KOPT-K1 (cell line): ENCODE measurements at regions not wholly inside any gene's neighbourhood (a gene's known extent, or its start where the extent isn't known, plus 50 kb on each side); places are given as distances from the start of the nearest gene placed in this dataset.
"Not testable (repeated sequence)": the region's sequence is repeated elsewhere in the genome, so short reads cannot be mapped to it uniquely, and the experiment has no call there.

Source experiments
- H3K27ac ChIP-seq: fragments of 200-600 bp; sonication (generic); 2 replicates; pipeline ENCODE4 v1.5.1; 2016; ENCODE audit warnings: antibody characterized with exemption, mild to moderate bottlenecking, low read depth, low read length; ENCODE audit not compliant: poor library complexity, severe bottlenecking
- H3K36me3 ChIP-seq: fragments of 200-600 bp; sonication (generic); 2 replicates; pipeline ENCODE4 v1.5.1; 2017; ENCODE audit warnings: antibody characterized with exemption, mild to moderate bottlenecking, low read length, moderate library complexity; ENCODE audit not compliant: insufficient read depth
- H3K9me3 ChIP-seq: fragments of 200-600 bp; sonication (generic); 2 replicates; pipeline ENCODE4 v1.5.1; 2017; ENCODE audit warnings: antibody characterized with exemption, low read length, mild to moderate bottlenecking; ENCODE audit not compliant: insufficient read depth, poor library complexity, severe bottlenecking

- H3K27ac ChIP-seq, result no peak overlapping the region
- no peaks in the 10 kb centered on the region for H3K36me3 ChIP-seq
- H3K9me3 ChIP-seq, result no peaks in the 10 kb centered on the region
These were observed 988.7 kb downstream of the HACE1 start for GRCh38 chr6:103870970-103871369.

GRCh38 chr6:103862297-103862696 is 997.4 kb downstream of the HACE1 start:
- no peak overlapping the region for H3K27ac ChIP-seq
- H3K9me3 ChIP-seq, result no peaks in the 10 kb centered on the region
- no peaks in the 10 kb centered on the region for H3K36me3 ChIP-seq

GRCh38 chr6:103858003-103858402 is 1001.7 kb downstream of the HACE1 start:
- H3K36me3 ChIP-seq, result no peaks in the 10 kb centered on the region
- no peaks in the 10 kb centered on the region for H3K9me3 ChIP-seq
- no peak overlapping the region for H3K27ac ChIP-seq

GRCh38 chr6:103855750-103856149 is 1004.0 kb downstream of the HACE1 start:
- no peak overlapping the region for H3K27ac ChIP-seq
- H3K36me3 ChIP-seq, result no peaks in the 10 kb centered on the region
- no peaks in the 10 kb centered on the region for H3K9me3 ChIP-seq

GRCh38 chr6:103854059-103854458 is 1005.7 kb downstream of the HACE1 start:
- H3K27ac ChIP-seq, result no peak overlapping the region
- H3K36me3 ChIP-seq, result no peaks in the 10 kb centered on the region
- no peaks in the 10 kb centered on the region for H3K9me3 ChIP-seq

- no peak overlapping the region for H3K27ac ChIP-seq
- no peaks in the 10 kb centered on the region for H3K36me3 ChIP-seq
- no peaks in the 10 kb centered on the region for H3K9me3 ChIP-seq
These were observed 1021.3 kb downstream of the HACE1 start for GRCh38 chr6:103838457-103838856.

GRCh38 chr6:103826209-103826608 is 1033.5 kb downstream of the HACE1 start:
- Histone ChIP-seq H3K36me3 (no peaks in the 10 kb centered on the region), H3K9me3 (no peaks in the 10 kb centered on the region), H3K27ac (no peak overlapping the region)

GRCh38 chr6:103820148-103820547 is 1039.6 kb downstream of the HACE1 start:
- H3K9me3 ChIP-seq, result no peaks in the 10 kb centered on the region
- H3K27ac ChIP-seq, result no peak overlapping the region
- H3K36me3 ChIP-seq, result no peaks in the 10 kb centered on the region

GRCh38 chr6:103819509-103819908 is 1040.2 kb downstream of the HACE1 start:
- Histone ChIP-seq H3K27ac (no peak overlapping the region), H3K36me3 (no peaks in the 10 kb centered on the region), H3K9me3 (no peaks in the 10 kb centered on the region)

GRCh38 chr6:103812970-103813369 is 1046.7 kb downstream of the HACE1 start:
- H3K27ac ChIP-seq, result no peak overlapping the region

GRCh38 chr6:103801901-103802479 is 1057.7 kb downstream of the HACE1 start:
- H3K27ac ChIP-seq, H3K9me3 ChIP-seq, H3K36me3 ChIP-seq: not testable (repeated sequence)

More at GRCh38 chr6:103812970-103813369, 1046.7 kb downstream of the HACE1 start:
- no peaks in the 10 kb centered on the region for H3K9me3 ChIP-seq
- H3K36me3 ChIP-seq, result no peaks in the 10 kb centered on the region

GRCh38 chr6:103799971-103800670 is 1059.6 kb downstream of the HACE1 start:
- Histone ChIP-seq H3K9me3 (no peaks in the 10 kb centered on the region), H3K27ac (no peak overlapping the region), H3K36me3 (no peaks in the 10 kb centered on the region)

- no peak overlapping the region for H3K27ac ChIP-seq
These were observed 1061.6 kb downstream of the HACE1 start for GRCh38 chr6:103798166-103798565.

GRCh38 chr6:103797738-103798137 is 1062.0 kb downstream of the HACE1 start:
- Histone ChIP-seq H3K9me3 (no peaks in the 10 kb centered on the region), H3K27ac (no peak overlapping the region), H3K36me3 (no peaks in the 10 kb centered on the region)

More at GRCh38 chr6:103798166-103798565, 1061.6 kb downstream of the HACE1 start:
- Histone ChIP-seq H3K36me3 (no peaks in the 10 kb centered on the region), H3K9me3 (no peaks in the 10 kb centered on the region)

GRCh38 chr6:103791458-103791857 is 1068.3 kb downstream of the HACE1 start:
- no peak overlapping the region for H3K27ac ChIP-seq
- no peaks in the 10 kb centered on the region for H3K9me3 ChIP-seq
- H3K36me3 ChIP-seq, result no peaks in the 10 kb centered on the region

- H3K9me3 ChIP-seq, result no peaks in the 10 kb centered on the region
- no peak overlapping the region for H3K27ac ChIP-seq
- no peaks in the 10 kb centered on the region for H3K36me3 ChIP-seq
These were observed 1075.6 kb downstream of the HACE1 start for GRCh38 chr6:103784117-103784516.
